ENCODE measurements at regions not wholly inside any gene's neighbourhood (a gene's known extent, or its start where the extent isn't known, plus 50 kb on each side); places are given as distances from the start of the nearest gene placed in this dataset.

DNA sequence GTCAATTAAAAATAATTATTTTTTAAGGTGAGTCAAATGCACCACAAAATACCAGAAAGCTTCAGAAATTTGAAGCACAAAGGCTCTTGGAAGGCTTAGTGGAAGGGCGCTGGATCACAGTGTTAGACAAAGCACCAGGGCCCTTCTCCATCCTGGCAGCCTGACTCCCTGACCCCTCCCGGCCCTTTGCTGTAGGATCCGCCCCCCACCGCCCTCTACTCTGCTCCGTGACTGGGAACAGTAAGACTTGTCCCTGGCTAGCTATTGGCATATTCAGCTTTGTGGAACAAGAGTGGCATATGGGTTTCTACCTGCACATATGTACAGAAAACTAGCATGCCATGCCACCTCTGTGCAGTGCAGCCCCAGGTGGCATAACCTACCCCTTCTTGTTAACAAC lies 222.1 kb downstream of the SYK start:
- intact Hi-C loops (cut with DNase I): no loop called here
- no peak overlapping the region for H3K4me3 ChIP-seq
- no peak for DNase-seq

DNA sequence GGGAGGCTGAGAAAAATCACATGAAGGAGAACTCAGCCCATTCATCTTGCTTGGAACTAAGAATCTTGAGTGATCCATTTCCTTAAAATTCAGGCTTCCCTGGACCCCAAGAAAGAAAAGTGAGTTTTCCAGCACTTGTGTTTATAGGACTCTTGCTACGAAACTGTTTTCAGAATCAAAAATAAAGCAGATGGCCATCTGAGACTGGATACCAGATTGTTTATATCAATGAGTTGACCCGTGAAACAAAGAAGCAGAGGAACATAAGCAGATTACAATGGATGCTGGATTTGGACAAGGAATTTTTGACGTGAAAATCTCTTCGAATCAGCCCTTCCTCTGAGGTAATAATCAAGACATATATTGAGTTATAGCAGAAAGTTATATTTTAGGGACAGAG lies 223.2 kb downstream of the SYK start:
- no peak for TF ChIP-seq POLR2A (IDR thresholded peaks at IDR 0.05)
- TF ChIP-seq, protein P1, sequence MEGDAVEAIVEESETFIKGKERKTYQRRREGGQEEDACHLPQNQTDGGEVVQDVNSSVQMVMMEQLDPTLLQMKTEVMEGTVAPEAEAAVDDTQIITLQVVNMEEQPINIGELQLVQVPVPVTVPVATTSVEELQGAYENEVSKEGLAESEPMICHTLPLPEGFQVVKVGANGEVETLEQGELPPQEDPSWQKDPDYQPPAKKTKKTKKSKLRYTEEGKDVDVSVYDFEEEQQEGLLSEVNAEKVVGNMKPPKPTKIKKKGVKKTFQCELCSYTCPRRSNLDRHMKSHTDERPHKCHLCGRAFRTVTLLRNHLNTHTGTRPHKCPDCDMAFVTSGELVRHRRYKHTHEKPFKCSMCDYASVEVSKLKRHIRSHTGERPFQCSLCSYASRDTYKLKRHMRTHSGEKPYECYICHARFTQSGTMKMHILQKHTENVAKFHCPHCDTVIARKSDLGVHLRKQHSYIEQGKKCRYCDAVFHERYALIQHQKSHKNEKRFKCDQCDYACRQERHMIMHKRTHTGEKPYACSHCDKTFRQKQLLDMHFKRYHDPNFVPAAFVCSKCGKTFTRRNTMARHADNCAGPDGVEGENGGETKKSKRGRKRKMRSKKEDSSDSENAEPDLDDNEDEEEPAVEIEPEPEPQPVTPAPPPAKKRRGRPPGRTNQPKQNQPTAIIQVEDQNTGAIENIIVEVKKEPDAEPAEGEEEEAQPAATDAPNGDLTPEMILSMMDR (IDR thresholded peaks at IDR 0.05): no peak
- H3K4me3 ChIP-seq: no peak overlapping the region
- WGBS, 2 donors: 80 to 83% methylated on average over 4 of the region's 4 CpGs
- DNase-seq: no peak
- no peaks in the 10 kb centered on the region for H3K9me3 ChIP-seq
- intact Hi-C loops (cut with DNase I): no loop called here
- no peaks in the 10 kb centered on the region for H3K27me3 ChIP-seq
- no peaks in the 10 kb centered on the region for H3K36me3 ChIP-seq
- H3K27ac ChIP-seq: no peak overlapping the region
- H3K4me1 ChIP-seq: no peaks in the 10 kb centered on the region

More for the DNA sequence above, 222.1 kb downstream of the SYK start:
- Histone ChIP-seq H3K27ac (no peak overlapping the region), H3K9me3 (no peaks in the 10 kb centered on the region), H3K27me3 (no peaks in the 10 kb centered on the region), H3K4me1 (no peaks in the 10 kb centered on the region), H3K36me3 (no peaks in the 10 kb centered on the region)
- WGBS, 2 donors: 85 to 97% methylated on average over 4 to 5 of the region's 5 CpGs
- TF ChIP-seq, protein P1 (IDR thresholded peaks at IDR 0.05): no peak
- TF ChIP-seq POLR2A (IDR thresholded peaks at IDR 0.05): no peak

DNA sequence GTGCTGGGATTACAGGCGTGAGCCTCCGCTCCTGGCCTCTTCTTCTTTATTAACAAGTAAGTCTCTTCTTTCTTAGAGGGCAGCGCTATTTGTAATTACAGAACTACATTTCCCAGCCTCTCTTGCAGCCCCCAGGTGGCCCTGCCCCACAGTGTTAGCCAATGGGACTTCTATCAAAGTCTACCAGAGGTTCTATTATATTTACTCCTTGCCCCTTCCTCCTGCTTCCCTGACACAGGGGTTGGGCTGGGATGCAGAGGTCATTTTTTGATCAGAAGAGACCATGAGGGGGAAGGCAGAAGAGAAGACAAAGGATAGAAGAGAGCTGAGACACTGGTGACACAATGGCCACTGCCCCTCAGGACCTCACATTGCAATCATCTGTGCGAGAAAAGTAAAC lies 224.2 kb downstream of the SYK start:
- no peak overlapping the region for H3K27ac ChIP-seq
- no peak overlapping the region for H3K4me3 ChIP-seq
- no peaks in the 10 kb centered on the region for H3K27me3 ChIP-seq
- intact Hi-C loops (cut with DNase I): no loop called here
- no peaks in the 10 kb centered on the region for H3K9me3 ChIP-seq
- WGBS, 2 donors: 81 to 95% methylated on average over 4 of the region's 4 CpGs
- H3K4me1 ChIP-seq: no peaks in the 10 kb centered on the region
- H3K36me3 ChIP-seq: no peaks in the 10 kb centered on the region
- no peak for DNase-seq
- TF ChIP-seq, protein P1 (IDR thresholded peaks at IDR 0.05): no peak
- TF ChIP-seq POLR2A (IDR thresholded peaks at IDR 0.05): no peak

DNA sequence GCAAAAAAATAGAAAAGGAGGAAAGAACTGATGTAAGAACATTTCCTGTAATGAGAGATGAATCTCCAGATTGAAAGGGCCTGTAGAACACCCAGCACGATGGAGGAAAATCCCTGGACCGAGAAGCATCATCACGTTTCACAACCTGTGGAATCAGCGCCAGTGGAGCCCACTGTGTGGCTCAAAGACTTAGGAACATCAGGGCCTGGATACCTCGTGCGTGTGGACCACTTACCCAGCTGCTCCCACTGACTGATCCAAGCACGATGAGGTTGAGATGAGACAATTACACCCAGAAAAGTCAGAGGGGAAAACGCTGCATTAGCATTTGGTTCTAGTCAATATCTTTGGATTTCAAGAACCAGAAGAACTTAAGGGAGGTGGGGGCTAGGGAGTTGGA lies 224.6 kb downstream of the SYK start:
- no peak for TF ChIP-seq POLR2A (IDR thresholded peaks at IDR 0.05)
- TF ChIP-seq, protein P1 (IDR thresholded peaks at IDR 0.05): no peak
- WGBS, 2 donors: 66 to 73% methylated on average over 7 to 8 of the region's 8 CpGs
- no peaks in the 10 kb centered on the region for H3K4me1 ChIP-seq
- no peak overlapping the region for H3K4me3 ChIP-seq
- no peaks in the 10 kb centered on the region for H3K36me3 ChIP-seq
- H3K9me3 ChIP-seq: no peaks in the 10 kb centered on the region
- H3K27ac ChIP-seq: no peak overlapping the region
- no peaks in the 10 kb centered on the region for H3K27me3 ChIP-seq
- intact Hi-C loops (cut with DNase I): no loop called here
- DNase-seq: no peak

DNA sequence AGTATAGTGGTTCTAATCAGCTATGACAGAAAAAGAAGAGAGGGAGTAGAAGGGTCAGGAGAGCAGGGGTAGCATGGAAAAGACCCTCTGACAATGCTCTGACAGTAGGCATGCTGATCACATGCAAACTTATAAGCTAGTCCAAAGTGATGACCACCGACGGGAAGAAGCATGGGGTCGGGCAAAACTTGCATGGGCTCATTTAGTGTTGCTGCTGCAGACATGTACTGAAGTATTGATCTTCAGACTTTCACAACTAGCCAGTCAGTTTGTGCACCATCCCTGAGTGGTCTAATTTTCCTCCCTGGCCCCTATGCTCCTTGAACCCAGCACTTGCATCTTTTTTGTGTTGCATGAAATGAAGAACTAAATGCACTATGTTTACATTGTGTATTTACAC lies 225.4 kb downstream of the SYK start:
- no peaks in the 10 kb centered on the region for H3K36me3 ChIP-seq
- no peak for DNase-seq
- no peak overlapping the region for H3K4me3 ChIP-seq
- no peak for TF ChIP-seq POLR2A (IDR thresholded peaks at IDR 0.05)
- TF ChIP-seq, protein P1 (IDR thresholded peaks at IDR 0.05): no peak
- H3K27me3 ChIP-seq: no peaks in the 10 kb centered on the region
- 86 to 90% methylated on average over 3 of the region's 3 CpGs for WGBS, 2 donors
- no peaks in the 10 kb centered on the region for H3K9me3 ChIP-seq
- intact Hi-C loops (cut with DNase I): no loop called here
- no peaks in the 10 kb centered on the region for H3K4me1 ChIP-seq
- no peak overlapping the region for H3K27ac ChIP-seq

All from esophagus squamous epithelium (tissue), 5 donors.